ENCODE measurements at regions not wholly inside any gene's neighbourhood (a gene's known extent, or its start where the extent isn't known, plus 50 kb on each side); places are given as distances from the start of the nearest gene placed in this dataset.
"Not testable (repeated sequence)": the region's sequence is repeated elsewhere in the genome, so short reads cannot be mapped to it uniquely, and the experiment has no call there.

GRCh38 chr6:125451750-125452149, 150.0 kb upstream of the HDDC2 start:
- Mint-ChIP-seq H3K4me1 (ENCODE audit: low read depth, unreplicated experiment) (no peaks in the 10 kb centered on the region), H3K4me3 (ENCODE audit: low read depth, unreplicated experiment) (no peak overlapping the region), H3K27me3 (ENCODE audit: unreplicated experiment) (peaks cover 26% of the 10 kb centered on the region), H3K27ac (ENCODE audit: unreplicated experiment) (no peak overlapping the region), H3K9me3 (ENCODE audit: low read depth, unreplicated experiment) (peaks cover 2% of the 10 kb centered on the region), H3K36me3 (ENCODE audit: insufficient read depth, unreplicated experiment) (no peaks in the 10 kb centered on the region)
- BruUV-seq (replicated peaks): no TSS peak
- intact Hi-C loops (cut with micrococcal nuclease; ENCODE audit: unreplicated experiment): no loop called here
- CTCF ChIA-PET: no interaction called here
- TF ChIP-seq CTCF (IDR thresholded peaks at IDR 0.05; ENCODE audit: unreplicated experiment): no peak
- DNase-seq: no peak

GRCh38 chr6:125453516-125453915, 151.7 kb upstream of the HDDC2 start:
- peaks cover 2% of the 10 kb centered on the region for H3K9me3 Mint-ChIP-seq (ENCODE audit: low read depth, unreplicated experiment)
- no peak overlapping the region for H3K4me3 Mint-ChIP-seq (ENCODE audit: low read depth, unreplicated experiment)
- H3K27ac Mint-ChIP-seq (ENCODE audit: unreplicated experiment): no peak overlapping the region
- no TSS peak for BruUV-seq (replicated peaks)
- CTCF ChIA-PET: no interaction called here
- intact Hi-C loops (cut with micrococcal nuclease; ENCODE audit: unreplicated experiment): no loop called here
- TF ChIP-seq CTCF (IDR thresholded peaks at IDR 0.05; ENCODE audit: unreplicated experiment): no peak
- H3K27me3 Mint-ChIP-seq (ENCODE audit: unreplicated experiment): peaks cover 23% of the 10 kb centered on the region
- DNase-seq: no peak
- H3K36me3 Mint-ChIP-seq (ENCODE audit: insufficient read depth, unreplicated experiment): no peaks in the 10 kb centered on the region
- no peaks in the 10 kb centered on the region for H3K4me1 Mint-ChIP-seq (ENCODE audit: low read depth, unreplicated experiment)

GRCh38 chr6:125454351-125454750, 152.6 kb upstream of the HDDC2 start:
- H3K4me3 Mint-ChIP-seq (ENCODE audit: low read depth, unreplicated experiment): no peak overlapping the region
- TF ChIP-seq CTCF (IDR thresholded peaks at IDR 0.05; ENCODE audit: unreplicated experiment): no peak
- intact Hi-C loops (cut with micrococcal nuclease; ENCODE audit: unreplicated experiment): no loop called here
- DNase-seq: no peak
- no TSS peak for BruUV-seq (replicated peaks)
- CTCF ChIA-PET: no interaction called here
- peaks cover 20% of the 10 kb centered on the region for H3K27me3 Mint-ChIP-seq (ENCODE audit: unreplicated experiment)
- H3K9me3 Mint-ChIP-seq (ENCODE audit: low read depth, unreplicated experiment): peaks cover 5% of the 10 kb centered on the region
- no peaks in the 10 kb centered on the region for H3K36me3 Mint-ChIP-seq (ENCODE audit: insufficient read depth, unreplicated experiment)
- H3K27ac Mint-ChIP-seq (ENCODE audit: unreplicated experiment): no peak overlapping the region
- H3K4me1 Mint-ChIP-seq (ENCODE audit: low read depth, unreplicated experiment): no peaks in the 10 kb centered on the region

GRCh38 chr6:125458493-125458892, 156.7 kb upstream of the HDDC2 start:
- H3K27ac Mint-ChIP-seq (ENCODE audit: unreplicated experiment); BruUV-seq (replicated peaks); DNase-seq; intact Hi-C loops (cut with micrococcal nuclease; ENCODE audit: unreplicated experiment); CTCF ChIA-PET; H3K27me3 Mint-ChIP-seq (ENCODE audit: unreplicated experiment); H3K9me3 Mint-ChIP-seq (ENCODE audit: low read depth, unreplicated experiment); H3K4me1 Mint-ChIP-seq (ENCODE audit: low read depth, unreplicated experiment); H3K36me3 Mint-ChIP-seq (ENCODE audit: insufficient read depth, unreplicated experiment); H3K4me3 Mint-ChIP-seq (ENCODE audit: low read depth, unreplicated experiment): not testable (repeated sequence)

- H3K27ac Mint-ChIP-seq (ENCODE audit: unreplicated experiment); H3K4me1 Mint-ChIP-seq (ENCODE audit: low read depth, unreplicated experiment); DNase-seq; intact Hi-C loops (cut with micrococcal nuclease; ENCODE audit: unreplicated experiment); H3K4me3 Mint-ChIP-seq (ENCODE audit: low read depth, unreplicated experiment); H3K36me3 Mint-ChIP-seq (ENCODE audit: insufficient read depth, unreplicated experiment); CTCF ChIA-PET; H3K27me3 Mint-ChIP-seq (ENCODE audit: unreplicated experiment); BruUV-seq (replicated peaks); H3K9me3 Mint-ChIP-seq (ENCODE audit: low read depth, unreplicated experiment): not testable (repeated sequence)
These were observed 163.6 kb upstream of the HDDC2 start for GRCh38 chr6:125465332-125465731.

All from Calu3 (cell line).